GM21447 (cell line): ENCODE measurements at regions not wholly inside any gene's neighbourhood (a gene's known extent, or its start where the extent isn't known, plus 50 kb on each side); places are given as distances from the start of the nearest gene placed in this dataset.
A peak's percentile ranks its signal among the peaks of the same experiment; 100 is the strongest.
"Not testable (repeated sequence)": the region's sequence is repeated elsewhere in the genome, so short reads cannot be mapped to it uniquely, and the experiment has no call there.

ENCODE experiments used
- ATAC-seq: cut with Tn5 transposase; IDR thresholded peaks from one replicate; pipeline ENCODE4 v1.9.1; 2021; ENCODE audit not compliant: unreplicated experiment

DNA sequence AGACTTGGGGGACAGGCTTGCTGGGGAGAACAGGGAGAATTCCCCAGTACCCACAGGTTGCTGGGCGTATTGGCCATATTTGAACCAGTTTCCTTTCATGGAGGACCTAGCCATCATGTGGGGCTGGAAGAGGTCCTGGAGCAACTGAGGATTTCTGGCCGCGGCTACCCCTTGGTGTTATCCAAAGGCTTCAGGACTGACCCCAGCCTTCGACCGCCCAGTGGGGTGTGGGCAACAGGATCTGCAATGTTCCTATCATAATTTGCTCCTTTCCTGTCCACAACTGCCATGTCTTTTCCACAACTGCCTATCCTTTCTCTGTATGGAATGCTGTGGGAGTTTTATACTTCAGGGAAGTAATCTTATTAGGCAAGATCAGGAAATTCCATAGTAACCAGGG lies 1053.6 kb upstream of the SLC39A10 start:
- no peak for ATAC-seq

GRCh38 chr2:194602750-194603149 lies 1054.3 kb upstream of the SLC39A10 start:
- ATAC-seq = no peak

DNA sequence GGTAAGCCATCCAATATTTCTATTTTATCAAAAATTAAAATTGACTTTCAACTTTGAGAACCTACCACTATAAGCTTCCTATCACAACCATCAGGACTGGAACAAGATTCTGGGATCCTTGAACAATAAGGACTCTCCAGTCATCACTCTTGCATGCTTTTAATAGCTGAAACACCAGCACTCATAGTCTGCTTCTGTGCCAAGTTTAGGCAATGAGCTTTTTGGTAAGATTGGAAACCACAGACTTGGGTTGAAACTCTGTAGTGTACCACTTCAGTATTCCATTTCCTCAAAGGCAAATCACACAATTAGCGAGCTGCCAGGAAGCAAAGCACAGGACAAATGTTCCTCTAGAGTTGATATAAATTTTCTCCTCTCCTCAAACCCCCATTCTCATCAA lies 1065.8 kb upstream of the SLC39A10 start:
- ATAC-seq = no peak

DNA sequence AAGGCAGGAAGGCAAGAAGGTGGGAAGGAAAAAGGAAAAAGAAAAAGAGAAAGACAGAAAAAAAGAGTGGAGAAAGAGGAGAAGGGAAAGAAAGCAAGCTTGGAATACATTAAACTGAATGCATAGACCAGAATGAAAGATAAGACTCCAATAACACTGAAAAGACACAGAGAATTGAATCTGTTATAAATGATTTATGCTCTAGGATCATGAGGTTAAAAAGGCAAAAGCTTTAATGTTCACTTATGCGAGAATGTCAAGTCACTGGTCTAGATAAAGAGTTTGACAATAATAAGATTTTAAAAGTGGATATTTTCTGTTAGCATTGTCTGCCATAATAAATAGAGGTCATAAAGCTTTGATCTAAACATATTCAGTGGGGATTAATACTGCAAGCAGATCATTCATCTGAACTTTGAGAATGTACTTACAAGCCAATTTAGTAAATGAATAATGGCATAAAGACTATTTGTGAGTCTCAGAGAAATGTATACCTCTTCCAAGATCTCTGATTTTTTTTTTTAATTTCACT lies 1069.2 kb upstream of the SLC39A10 start:
- ATAC-seq = no peak

GRCh38 chr2:194567661-194568017 lies 1089.4 kb upstream of the SLC39A10 start:
- peak; percentile 53 for ATAC-seq

- ATAC-seq = peak; percentile 92
These were observed 1089.9 kb upstream of the SLC39A10 start for GRCh38 chr2:194566907-194567660.

- ATAC-seq = no peak
These were observed 1092.6 kb upstream of the SLC39A10 start for GRCh38 chr2:194564422-194564821.

DNA sequence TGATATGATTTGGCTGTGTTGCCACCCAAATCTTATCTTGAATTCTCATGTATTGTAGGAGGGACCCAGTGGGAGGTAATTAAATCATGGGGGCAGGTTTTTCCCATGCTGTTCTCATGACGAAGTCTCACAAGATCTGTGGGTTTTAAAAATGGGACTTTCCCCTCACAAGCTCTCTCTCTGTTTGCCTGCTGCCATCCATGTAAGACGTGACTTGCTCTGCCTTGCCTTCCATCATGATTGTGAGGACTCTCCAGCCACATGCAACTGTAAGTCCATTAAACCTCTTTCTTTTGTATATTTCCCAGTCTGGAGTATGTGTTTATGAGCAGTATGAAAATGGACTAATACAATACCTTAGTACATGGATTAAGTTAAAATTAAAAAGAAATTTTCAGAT lies 1094.7 kb upstream of the SLC39A10 start:
- no peak for ATAC-seq

DNA sequence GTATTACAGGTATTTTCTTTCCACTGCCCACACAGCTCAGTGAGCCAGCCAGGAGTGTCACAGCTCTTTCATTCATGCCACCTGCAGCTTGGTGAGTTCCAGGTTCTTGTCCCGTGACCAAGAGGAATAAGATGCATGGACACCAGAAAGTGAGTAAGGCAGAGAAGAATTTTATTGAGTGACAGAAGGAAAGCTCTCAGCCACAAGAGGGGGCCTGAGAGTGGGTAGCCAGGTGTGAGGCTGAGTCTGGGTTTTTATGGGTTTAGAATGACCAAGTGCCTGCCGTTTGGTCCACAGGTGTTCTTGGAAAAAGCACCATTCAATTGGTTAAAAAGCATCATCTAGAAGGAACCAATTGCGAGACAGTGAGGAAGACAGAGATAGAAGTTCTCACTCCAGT lies 1097.1 kb upstream of the SLC39A10 start:
- ATAC-seq = no peak

DNA sequence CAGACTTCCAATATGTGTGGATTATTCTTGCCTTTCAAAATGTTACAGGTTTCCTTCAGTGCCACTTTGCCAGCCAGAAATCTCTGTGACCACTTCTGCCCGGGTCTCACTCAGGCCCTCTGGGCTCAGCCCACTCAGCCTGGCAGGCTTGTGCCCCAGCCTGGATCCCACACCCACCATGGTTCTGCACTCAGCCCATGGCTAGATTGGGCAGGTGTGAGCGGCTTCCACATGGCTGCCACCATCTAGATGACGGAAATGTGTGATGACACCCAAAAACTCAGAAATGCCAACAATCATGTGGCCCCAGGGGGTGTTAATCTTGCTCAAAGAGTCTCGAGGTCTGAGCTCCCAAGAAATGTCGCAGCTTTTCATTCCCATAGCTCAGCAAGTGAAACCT lies 1097.5 kb upstream of the SLC39A10 start:
- ATAC-seq = no peak

- ATAC-seq = no peak
These were observed 1099.0 kb upstream of the SLC39A10 start for GRCh38 chr2:194557993-194558392.

DNA sequence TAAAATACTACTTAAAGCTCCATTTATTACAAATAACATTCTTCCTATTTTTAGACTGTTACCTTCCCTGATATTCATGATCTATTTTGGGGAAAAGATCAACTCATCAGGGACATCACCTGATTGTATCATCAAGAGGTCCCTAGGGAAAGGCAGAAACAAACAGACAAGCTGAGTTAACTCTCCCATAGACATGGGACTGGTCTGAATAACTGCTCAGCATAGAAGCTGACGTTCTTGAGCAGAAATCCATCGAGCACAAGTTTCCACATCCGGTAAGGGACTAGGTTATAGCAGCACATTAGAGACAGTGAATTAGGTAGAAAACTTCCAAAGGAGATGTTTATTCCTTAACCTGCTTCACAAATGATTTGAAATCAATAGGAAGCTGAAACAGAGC lies 1100.4 kb upstream of the SLC39A10 start:
- ATAC-seq = no peak

DNA sequence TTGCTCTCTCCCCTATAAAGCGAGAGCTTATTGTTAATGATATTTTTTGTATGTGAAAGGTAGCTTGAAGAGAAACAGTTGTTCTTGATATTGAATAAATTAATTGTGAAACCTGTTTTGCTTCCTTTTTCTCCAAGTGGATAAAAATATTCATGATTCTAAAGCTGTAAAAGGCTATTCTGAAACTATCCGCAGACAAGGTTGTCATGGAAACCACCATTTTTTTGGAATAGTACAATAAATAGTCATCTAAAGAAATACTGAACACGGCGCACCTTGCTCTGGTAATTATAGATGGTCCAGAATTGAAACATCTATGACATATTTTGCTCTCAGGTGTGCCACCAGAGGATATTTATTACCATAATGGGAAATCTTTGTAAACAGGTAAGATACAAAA lies 1103.0 kb upstream of the SLC39A10 start:
- ATAC-seq = no peak

DNA sequence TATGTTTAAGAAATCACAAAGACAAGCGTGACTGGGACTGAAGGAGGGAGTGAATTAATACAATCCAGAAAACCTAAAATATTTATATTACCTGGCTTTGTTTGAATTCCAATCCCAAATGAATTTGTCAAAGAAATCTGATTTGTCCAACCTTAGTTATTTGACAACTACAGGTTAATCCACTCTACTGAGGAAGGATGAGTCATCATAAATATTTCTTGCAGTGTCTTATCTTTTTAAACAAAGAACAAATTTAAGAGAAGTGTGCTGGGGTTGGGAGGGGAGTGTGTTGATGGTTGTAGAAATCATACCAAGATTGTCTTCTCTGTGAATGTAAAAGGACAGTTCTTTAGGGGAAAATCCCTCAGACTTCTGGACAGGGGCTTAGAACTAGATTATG lies 1106.3 kb upstream of the SLC39A10 start:
- no peak for ATAC-seq

- no peak for ATAC-seq
These were observed 1107.6 kb upstream of the SLC39A10 start for GRCh38 chr2:194549387-194549786.

DNA sequence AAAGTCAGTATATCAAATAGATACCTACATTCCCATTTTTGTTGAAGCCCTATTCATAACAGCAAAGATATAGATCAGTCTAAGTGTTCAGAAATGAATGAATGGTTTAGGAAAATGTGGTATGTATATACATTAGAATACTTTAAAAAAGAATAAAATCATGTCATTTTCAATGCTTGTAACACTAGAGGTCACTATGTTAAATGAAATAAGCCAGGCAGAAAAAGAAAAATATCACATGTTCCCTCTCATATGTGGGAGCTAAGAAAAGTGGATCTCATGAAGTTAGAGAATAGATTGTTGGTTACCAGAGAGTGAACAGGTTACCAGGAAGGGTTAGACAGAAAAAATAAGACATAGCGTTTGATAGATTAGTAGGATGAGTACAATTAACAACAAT lies 1111.0 kb upstream of the SLC39A10 start:
- ATAC-seq = no peak

GRCh38 chr2:194539425-194539824 lies 1117.6 kb upstream of the SLC39A10 start:
- no peak for ATAC-seq

- no peak for ATAC-seq
These were observed 1130.9 kb upstream of the SLC39A10 start for GRCh38 chr2:194526121-194526520.

- no peak for ATAC-seq
These were observed 1142.7 kb upstream of the SLC39A10 start for GRCh38 chr2:194514281-194514680.

- ATAC-seq = not testable (repeated sequence)
These were observed 1146.0 kb upstream of the SLC39A10 start for GRCh38 chr2:194511070-194511469.

DNA sequence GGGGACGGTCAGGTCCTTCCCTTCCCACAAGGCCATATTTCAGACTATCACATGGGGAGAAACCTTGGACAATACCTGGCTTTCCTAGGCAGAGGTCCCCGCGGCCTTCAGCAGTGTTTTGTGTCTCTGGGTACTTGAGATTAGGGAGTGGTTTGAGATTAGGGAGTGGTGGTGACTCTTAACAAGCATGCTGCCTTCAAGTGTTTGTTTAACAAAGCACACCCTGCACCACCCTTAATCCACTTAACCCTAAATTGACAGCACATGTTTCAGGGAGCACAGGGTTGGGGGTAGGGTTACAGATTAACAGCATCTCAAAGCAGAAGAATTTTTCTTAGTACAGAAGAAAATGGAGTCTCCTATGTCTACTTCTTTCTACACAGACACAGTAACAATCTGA lies 1152.2 kb upstream of the SLC39A10 start:
- ATAC-seq = not testable (repeated sequence)

DNA sequence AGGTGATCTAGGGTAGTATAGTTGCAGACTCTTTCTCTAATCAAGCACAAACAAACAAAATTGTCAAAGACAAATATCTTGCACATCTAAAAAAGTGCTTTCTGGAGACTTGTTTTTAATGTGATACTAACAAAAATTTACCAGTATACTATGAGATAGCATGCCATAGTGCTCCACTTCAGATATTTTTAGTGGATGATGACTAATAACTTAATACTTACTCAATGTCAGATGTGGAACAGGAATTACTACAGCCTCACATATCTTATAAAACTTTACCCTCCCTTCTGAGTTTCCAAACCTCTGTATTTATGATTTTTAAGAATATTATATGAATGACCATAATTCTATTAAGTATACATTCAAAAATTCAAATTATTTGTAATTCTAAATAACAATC lies 1162.0 kb upstream of the SLC39A10 start:
- ATAC-seq = no peak

GRCh38 chr2:194494401-194494800 lies 1162.6 kb upstream of the SLC39A10 start:
- ATAC-seq = no peak
